DMS53 treated with DMSO at 0.1 percent for 48 hours (cell line): ENCODE measurements at regions not wholly inside any gene's neighbourhood (a gene's known extent, or its start where the extent isn't known, plus 50 kb on each side); places are given as distances from the start of the nearest gene placed in this dataset.

Experiments used
- DNase-seq: peaks from one replicate; lab custom pipeline; 2025; ENCODE audit not compliant: unreplicated experiment; lab: John Stamatoyannopoulos, UW

DNA sequence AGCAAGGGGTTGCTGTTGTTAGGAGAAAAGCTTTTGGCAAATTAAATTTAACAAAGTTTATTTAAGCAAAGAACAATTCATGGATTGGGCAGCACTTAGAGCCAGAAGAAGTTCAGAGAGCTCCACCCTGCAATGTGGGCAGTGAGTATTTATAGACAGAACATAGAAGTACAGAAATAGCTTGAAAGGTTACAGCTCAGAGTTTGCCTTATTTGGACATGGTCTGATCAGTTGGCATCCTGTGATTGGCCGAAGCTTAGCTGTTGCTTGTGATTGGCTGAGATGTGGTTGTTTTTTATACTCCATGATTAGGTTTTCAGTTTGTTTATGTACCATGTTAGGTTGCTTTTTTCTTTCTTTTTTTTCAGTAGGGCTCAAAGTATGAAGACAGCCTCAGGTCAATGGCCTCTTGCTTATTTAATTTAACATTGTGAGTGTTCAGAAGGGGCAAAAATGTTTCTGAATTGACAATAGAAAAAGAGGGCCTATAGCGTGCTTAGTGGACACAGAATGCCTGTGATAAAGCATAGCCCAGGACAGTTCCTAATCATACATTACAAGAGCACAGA, 293.8 kb downstream of the IGSF11 start:
- no peak for DNase-seq

DNA sequence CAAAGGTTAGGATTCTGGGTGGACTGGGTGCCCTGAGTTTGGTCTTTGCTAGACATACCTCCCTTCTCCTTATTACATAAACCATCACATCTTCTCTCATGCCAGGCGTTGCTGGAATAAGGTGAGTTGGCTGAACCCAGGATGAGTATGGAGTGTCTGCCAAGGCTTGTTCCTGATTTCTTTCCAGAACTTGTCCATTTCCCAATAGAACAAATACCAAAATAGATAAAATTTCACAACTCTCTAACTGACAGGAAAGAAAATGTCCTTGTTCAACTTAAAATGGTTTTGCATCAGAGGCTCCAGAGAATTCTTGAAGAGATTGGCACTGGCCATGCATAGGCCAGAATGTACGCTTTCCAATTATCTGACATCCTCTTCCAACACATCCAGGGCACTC, 291.9 kb downstream of the IGSF11 start:
- DNase-seq: no peak

DNA sequence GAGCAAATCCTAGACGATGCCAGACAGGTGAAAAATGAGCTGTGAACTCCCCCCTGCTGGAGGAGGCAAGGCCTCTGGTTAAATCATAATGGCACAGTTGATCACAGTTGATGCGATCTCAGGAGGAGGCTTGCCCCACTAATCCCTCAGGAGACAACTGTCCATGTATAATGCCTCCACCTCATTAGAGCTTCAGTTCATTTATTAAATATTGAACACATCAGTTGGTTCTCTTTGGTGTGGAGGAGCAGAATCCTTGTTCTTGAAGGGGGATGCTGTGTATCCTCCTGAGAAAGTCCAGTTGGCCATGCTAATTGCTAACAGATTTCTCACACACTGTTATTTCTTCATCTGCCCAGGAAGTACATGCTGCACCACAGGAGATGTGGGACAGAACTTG, 290.5 kb downstream of the IGSF11 start:
- no peak for DNase-seq

DNA sequence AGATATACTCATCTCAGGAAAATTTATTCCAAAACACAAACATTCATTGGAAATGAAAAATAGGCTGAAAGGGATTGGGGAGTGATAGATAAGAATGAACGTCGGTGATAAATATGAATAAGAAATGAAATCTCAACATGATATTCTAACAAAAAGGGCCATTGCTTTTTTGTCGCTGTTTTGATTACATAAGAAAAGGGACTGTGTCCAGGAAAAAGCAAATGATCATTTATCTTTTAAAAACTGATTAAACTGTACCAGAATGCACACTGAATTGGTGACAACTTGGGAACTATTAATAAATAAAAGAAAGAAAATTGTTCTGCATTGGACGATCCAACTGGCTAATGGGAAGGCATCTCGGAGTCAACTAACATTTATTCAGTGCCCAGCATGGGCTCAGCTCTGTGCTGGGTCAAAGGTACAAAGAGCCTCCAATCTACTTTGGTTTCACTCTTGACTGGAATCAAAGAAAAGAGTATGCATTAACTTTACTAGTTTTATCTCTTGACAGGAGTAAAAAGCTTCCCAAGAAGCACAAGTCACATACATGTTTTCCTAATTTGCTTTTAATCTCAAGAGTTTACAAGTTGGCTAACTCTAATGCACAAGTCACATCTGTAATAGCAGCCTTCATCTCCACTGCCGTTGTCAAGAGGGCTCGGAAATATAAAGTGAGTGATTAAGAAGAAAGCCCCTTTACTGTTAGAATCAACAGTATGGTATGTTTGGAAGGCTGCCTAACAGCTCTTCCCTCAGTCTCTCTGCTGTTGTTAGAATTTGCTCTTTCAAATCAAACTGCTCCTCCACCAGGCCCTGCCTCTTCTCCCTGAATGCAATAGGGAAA, 280.0 kb downstream of the IGSF11 start:
- DNase-seq: no peak

DNA sequence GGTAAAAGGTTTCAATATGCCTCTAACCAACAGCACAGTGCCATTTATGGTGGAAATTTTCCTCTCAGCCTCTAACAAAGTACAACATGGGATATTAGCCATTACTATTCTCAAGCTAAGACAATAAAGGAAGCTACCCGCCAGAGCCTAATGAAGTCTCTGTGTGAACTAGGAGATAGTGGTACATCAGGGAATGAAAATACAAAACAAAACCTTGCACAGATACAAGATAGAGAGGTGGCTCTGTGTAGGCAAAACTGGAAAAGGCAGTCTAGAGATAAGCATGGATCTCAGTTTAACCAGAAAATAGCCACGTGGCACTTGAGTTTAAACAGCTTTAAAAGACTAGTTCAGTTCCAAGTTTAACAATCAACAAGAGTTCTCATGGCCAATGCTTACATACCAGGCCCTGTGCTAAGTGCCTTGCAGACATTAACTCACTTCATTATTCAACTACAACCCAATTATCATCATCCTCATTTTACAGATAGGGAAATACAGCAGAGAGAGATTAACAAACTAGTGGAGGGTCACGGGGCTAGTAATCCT, 279.3 kb downstream of the IGSF11 start:
- DNase-seq: no peak

DNA sequence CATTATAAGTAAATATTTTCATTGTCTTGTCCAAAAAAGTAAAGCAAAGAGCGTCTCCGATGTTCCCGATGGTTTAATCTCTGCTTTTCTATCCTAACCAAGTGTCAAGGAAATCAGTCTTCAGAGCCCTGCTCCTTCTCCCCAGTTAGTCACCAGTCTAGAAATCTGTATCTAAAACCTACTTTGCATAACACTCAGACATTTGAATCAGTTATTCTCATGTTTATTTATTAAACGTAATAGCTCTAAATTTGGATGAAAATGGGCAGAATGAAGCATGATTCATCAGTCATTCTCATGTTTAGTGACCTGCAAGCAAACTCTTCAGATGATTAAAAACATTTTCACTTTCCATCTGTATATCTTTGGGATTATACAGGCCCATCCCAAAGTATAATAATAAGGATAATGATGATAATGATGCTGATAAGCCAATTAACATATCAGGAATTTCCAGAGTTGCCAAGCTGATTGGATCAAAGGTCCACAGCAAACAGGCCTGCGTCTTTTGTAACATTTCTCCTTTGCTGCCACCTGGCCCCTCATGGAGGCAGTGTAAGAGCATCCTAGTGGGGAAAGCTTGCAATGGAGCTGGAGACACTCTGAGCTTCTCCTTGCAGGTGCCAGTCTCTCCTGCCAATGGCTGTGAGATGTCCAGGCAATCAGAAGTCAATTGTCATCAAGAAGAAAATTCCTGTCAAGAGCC, 273.9 kb downstream of the IGSF11 start:
- no peak for DNase-seq

DNA sequence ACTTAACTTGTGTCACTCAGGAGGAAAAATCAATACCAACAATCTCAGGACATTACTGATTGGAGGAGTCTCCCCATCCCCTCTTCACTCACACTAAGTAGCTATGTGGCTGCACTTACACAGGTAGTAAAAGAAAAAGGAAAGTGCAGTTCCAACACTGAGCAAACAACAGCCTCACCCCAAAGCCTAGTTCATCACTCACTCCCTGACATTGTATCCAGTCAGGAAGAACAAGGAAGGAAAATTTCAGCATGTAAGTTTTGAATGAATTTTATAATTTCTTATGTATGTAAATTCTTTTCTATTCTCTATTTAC, 273.4 kb downstream of the IGSF11 start:
- DNase-seq: no peak

DNA sequence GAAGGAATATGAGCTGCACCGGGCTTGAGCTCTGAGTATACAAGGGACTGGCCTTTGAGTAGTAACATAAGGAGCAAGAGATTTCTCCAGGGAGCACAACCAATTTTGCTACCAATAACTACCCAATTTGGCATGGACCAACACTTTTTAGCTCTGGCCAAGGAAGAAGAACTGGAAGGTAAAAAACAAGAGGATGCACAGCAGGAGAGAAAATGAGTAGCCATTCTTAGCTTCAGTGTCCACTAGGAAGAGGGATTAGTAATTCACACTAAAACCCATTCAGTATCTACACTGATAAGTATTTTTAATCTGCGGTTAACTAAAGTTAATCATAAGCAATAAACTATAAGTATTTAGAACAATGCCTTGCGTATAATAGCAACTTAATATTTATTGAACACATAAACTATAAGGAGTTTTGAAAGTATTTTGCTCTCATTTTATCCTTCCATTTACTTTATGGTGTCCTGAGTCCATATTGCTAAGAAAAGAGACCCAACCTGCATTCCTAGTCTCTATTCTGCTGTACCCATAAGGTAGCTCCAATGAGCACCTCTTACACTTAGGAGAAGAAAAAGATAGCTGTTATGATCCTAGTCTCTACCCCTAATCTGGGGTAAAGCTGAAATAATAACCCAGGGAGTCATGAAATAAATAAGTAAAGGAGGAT, 268.9 kb downstream of the IGSF11 start:
- no peak for DNase-seq

DNA sequence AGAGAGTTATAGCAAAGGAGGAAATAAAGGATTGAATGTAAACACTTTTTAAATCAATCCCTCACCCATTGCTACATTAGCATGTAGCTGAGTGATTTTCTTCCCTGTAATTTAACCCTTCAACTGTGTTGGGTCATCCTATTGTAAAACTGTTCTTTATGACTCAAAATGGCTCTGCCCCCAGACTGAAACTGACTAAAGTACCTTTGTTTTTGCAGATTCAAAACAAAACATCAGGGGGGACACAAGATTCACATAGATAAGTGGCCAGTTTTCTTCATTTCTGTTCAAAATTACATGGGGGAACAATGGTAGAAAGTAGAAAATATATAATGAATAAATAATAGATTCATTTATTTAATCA, 268.4 kb downstream of the IGSF11 start:
- no peak for DNase-seq

DNA sequence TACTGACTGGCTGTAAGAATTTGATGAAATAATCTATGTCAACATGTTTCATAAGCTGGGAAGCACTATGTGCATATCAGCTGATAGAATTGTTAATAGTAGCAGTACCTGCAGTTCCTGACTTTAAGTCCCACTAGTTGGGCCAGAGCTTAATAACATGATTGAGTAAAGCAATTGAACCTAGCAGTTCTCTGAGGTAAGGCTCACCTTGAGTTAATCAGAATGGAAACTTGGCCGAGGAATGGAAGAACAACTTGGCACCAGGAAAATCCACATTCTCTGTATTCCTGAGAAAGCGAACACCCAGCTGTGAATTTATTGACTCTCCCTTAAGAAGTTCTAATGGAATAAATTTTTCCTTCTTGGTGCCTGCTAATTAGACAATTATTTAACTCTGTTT, 262.6 kb downstream of the IGSF11 start:
- no peak for DNase-seq

DNA sequence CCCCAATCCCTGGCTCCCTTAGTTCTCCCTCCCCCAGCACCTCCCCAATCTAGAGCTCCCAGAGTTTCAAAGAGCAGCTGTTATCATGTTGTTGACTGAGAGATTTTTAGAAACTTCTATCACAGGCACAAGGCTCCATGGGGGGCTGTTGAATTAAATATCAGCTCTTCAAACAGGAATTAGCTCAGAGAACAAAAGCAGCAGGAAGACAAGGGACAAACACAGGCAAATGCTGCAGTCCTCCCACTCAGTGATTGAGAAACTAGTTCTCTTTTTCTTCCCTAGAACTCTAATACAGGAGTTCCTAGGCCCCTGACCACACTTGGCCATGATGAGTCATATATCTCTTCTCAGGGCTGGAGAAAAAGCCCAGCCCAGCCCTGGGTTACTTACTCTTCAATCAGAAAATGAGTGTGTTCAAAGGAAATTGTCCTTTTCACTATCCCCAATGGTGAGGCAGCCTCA, 262.1 kb downstream of the IGSF11 start:
- DNase-seq: no peak

DNA sequence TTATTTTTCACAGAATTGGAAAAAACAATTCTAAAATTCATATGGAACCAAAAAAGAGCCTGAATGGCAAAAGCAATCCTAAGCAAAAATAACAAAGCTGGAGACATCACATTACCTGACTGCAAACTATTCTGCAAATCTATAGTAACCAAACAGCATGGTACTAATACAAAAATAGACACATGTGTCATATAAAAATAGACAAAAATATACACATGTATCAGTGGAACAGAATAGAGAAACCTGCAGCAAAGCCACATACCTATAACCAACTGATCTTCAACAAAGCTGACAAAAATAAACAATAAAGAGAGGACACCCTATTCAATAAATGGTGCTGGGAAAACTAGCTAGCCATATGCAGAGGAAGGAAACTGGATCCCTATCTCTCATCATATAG, 259.6 kb downstream of the IGSF11 start:
- DNase-seq: no peak

DNA sequence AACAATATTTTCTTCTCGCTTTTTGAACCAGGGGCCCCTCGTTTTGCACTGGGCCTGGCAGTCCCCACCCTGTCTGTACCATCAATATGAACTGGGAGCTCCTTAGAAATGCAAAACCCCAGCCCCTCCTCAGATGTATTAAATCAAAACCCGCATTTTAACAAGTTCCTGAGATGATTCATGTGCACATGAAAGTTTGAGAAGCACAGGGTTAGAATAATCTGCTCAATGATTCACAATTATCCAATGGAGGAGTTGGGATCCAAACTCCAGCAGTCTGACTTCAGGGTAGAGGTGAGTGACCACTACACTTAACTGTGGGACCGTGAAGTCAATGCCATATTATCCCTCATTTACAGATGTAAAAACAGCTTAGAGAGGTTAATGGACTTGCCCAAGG, 256.4 kb downstream of the IGSF11 start:
- no peak for DNase-seq

DNA sequence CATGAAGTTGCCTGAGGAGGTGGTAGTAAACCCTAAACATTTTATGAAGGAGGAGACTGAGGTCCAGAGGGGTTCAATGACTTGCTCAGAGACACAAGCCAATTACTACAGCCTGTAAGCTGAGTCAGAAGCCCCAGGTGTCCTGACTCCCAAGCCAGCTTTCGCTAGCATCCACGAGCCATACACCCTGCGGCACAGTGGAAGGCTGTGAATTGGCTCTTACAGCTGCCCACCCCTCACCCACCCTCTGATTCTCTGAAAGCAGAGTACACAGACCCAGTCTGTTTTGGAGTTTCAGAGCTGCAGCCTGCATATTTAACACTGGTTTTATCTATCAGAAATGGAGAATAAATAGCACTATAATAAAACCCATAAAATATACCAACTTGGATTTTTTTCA, 253.4 kb downstream of the IGSF11 start:
- no peak for DNase-seq

DNA sequence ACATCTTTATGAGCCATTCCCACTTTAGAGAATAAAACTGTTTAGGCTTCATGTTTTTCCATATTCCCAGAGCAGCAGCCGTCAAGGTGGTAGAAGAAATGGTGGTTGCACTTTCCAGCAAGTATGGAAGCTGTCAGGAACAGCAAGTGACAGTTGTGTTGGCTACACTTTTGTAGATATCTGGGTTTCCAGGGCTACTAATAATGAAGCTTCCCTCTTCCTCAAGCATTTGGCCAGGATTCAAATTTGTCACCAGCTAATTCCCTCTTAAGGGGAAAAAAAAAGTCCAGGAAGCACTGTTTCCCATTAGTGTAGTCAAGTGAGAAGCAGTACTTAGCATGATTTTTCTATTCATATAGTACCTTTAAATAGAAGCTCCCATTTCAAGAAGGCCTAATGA, 252.8 kb downstream of the IGSF11 start:
- no peak for DNase-seq

DNA sequence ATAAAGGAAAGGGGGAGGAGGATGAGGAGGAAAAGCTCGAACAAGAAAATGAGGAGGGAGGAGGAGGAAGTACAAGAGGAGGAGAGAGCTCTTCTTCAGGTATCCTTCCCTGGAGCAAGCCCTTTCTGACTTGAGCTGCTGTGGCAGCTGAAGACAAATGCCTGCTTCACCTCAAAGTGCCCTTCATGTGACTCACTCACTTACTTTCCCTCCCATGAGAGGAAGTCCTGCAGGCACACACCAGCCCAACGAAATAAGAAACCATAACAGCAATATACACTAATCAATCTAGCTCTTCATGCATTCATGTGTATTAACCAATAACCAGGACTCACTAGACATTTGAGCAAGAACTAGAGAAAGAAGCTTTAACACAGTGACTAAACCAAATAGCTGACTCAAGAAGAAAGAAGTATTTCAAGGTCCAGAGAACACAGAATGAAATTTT, 251.9 kb downstream of the IGSF11 start:
- DNase-seq: no peak

DNA sequence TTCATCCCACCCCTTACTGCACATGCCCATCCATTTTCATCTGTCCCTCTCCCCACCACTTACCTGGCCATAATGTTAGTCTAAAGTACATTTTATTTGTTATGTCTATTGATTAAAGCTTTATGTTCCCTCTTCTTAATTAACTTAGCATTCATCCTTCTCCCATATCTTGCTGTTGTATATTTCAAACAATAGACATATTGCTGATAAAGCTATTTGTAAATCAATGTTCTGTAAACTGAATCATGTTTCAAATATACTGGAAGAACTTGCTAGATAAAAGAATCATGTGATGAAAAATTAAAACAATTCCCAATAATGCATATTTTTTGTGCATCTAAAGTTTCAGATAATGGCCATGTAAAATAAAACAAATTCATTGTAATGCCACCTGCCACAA, 249.2 kb downstream of the IGSF11 start:
- DNase-seq: no peak

DNA sequence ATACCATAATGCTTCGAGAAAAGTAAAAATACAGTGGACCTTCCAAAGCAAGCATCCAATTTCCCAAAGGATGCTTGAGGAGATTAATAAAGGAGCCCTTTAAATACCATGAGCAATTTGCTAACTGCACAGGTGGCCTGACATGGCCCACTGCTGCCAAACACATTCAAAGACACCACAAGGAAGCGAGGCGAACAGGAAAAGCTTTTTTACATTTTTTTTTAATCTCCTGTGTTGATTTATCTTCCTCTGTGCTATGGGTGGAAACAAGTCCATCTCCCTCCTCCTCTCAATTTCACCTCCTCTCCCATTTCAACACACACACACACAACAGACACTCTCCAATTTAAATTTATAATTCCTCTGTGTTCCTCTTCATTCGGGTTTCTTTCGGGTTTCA, 243.4 kb downstream of the IGSF11 start:
- DNase-seq: no peak

DNA sequence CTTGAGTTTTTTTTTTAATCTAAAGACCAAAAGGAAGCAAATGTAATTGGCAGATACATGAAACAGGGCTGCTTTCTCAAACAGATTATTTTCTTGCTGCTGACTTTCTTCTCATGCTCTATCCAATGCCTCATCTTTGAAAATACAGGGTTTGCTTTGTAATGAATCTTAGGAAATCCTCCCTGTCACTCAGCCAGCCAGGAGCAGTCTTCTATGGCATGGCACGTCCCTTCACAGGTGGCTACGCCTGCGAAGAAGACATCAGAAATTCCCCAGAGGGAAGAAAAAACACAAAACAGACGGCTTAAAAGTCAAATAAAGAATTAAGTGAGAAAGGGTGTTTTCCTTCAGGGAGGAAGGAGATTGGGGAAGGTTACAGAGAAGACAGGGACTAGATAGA, 242.5 kb downstream of the IGSF11 start:
- DNase-seq: no peak

DNA sequence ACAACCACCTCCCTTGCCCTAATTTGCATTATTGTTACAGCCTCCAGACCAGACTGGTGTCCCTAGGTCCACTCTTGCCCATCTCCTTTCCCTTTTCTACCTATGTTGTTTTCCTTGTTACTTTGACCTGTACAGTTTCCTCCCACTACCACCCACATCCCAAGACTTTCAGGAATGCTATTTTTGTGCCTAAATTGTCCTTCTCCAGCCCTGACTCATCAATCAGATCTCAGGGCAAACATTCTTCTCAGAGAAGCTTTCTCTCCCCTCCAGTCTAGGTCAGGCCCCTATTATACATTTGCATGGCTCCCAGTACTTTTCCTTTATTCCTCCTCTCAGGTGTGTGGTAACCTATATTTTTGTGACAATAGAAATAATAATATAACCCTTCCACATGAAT, 241.5 kb downstream of the IGSF11 start:
- no peak for DNase-seq

DNA sequence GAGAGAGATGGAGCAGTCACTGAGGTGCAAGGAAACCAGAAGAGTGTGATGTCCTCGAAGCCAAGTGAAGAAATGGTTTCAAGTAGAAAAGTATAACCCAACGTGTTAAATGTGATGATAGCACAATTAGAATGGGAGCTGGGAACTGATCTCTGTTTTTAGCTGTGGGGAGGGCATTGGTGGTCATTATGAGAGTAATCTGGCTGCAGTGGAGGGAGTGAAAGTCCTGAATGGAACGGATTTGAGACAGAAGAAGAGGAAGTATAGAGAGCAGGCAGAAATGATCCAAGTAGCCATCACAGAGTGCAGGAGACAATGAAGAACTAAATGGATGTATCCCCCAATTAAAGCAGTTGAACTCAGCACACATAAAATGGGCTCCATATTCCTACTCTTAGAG, 235.3 kb downstream of the IGSF11 start:
- DNase-seq: no peak

DNA sequence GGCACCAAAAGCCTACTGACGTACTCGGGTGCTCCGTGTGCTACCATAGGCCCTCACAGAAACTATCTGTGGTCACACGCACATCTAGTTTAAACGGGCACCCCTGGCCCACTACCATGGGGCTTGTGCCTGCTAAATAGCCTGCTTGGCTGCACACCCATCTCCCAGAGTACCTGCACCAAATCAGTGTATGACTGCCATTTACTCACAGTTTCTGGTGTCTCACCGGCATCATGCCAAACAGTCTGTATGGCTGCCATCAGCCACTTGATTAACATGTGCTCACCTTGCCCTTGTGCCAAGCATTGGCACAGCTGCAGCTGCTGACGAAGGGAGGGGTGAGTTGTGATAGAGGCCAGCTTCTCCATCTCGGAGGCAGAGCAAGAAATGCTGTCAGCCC, 232.7 kb downstream of the IGSF11 start:
- DNase-seq: no peak
